Endodermal cell (in vitro differentiated cells): ENCODE measurements at regions not wholly inside any gene's neighbourhood (a gene's known extent, or its start where the extent isn't known, plus 50 kb on each side); places are given as distances from the start of the nearest gene placed in this dataset.
A peak's percentile ranks its signal among the peaks of the same experiment; 100 is the strongest.

ENCODE experiments used
- DNase-seq: peaks from one replicate; pipeline ENCODE4 v3.0.0-alpha.2; 2017
- H3K27ac ChIP-seq: 2 replicates; pipeline ENCODE4 v1.5.1; 2013; ENCODE audit warnings: mild to moderate bottlenecking, low read depth, low read length, moderate library complexity
- H3K27me3 ChIP-seq: 2 replicates; pipeline ENCODE4 v1.6.1; 2013; ENCODE audit warnings: mild to moderate bottlenecking, low read length, moderate library complexity; ENCODE audit not compliant: insufficient read depth, control insufficient read depth, poor library complexity, severe bottlenecking
- H3K36me3 ChIP-seq: 2 replicates; pipeline ENCODE4 v1.7.0; 2013; ENCODE audit warnings: mild to moderate bottlenecking, low read length, moderate library complexity; ENCODE audit not compliant: control insufficient read depth, insufficient read depth
- H3K4me1 ChIP-seq: one replicate; pipeline ENCODE4 v1.7.0; 2013; ENCODE audit warnings: low read length; ENCODE audit not compliant: control insufficient read depth, insufficient read depth
- H3K4me3 ChIP-seq: 2 replicates; pipeline ENCODE4 v1.5.1; 2013; ENCODE audit warnings: mild to moderate bottlenecking, low read length, moderate library complexity
- H3K9ac ChIP-seq: 2 replicates; pipeline ENCODE4 v1.6.1; 2013; ENCODE audit warnings: mild to moderate bottlenecking, low read length, moderate library complexity; ENCODE audit not compliant: poor library complexity, severe bottlenecking; ENCODE audit errors: extremely low read depth
- H3K9me3 ChIP-seq: 2 replicates; pipeline ENCODE4 v1.6.1; 2013; ENCODE audit warnings: mild to moderate bottlenecking, low read length, moderate library complexity; ENCODE audit not compliant: control insufficient read depth
- H3K27ac Mint-ChIP-seq: 2 replicates; pipeline ENCODE4 v1.8.0; 2020; ENCODE audit warnings: mixed read lengths
- H3K27me3 Mint-ChIP-seq: 2 replicates; pipeline ENCODE4 v1.8.0; 2021; ENCODE audit warnings: mild to moderate bottlenecking, mixed read lengths; ENCODE audit not compliant: insufficient read depth
- H3K36me3 Mint-ChIP-seq: 2 replicates; pipeline ENCODE4 v1.8.0; 2020; ENCODE audit warnings: low read depth, mixed read lengths
- H3K4me1 Mint-ChIP-seq: 2 replicates; pipeline ENCODE4 v1.8.0; 2020; ENCODE audit warnings: mixed read lengths
- H3K4me3 Mint-ChIP-seq: 2 replicates; pipeline ENCODE4 v1.8.0; 2020; ENCODE audit warnings: mild to moderate bottlenecking, moderate library complexity, mixed read lengths
- H3K9me3 Mint-ChIP-seq: 2 replicates; pipeline ENCODE4 v1.8.0; 2020; ENCODE audit warnings: mild to moderate bottlenecking, mixed read lengths
- CTCF ChIP-seq: fragments of 200-600 bp; sonication (generic); conservative IDR thresholded peaks from 2 replicates; pipeline ENCODE4 v1.5.0; 2021; ENCODE audit warnings: antibody characterized with exemption, mild to moderate bottlenecking
- WGBS, 2 experiments: methylation state at CpG; one replicate each; pipeline versions ENCODE4 v1.1.5 to v1.1.7; 2013; ENCODE audit warnings: missing lambda C conversion rate in 2 of 2, mixed read lengths in 1 of 2; ENCODE audit not compliant: insufficient coverage in 1 of 2, insufficient read length in 1 of 2; 5-methylcytosine and 5-hydroxymethylcytosine counted together

GRCh38 chr2:57022496-57022895 lies 838.7 kb downstream of the CCDC85A start:
- Histone ChIP-seq H3K27me3 (no peaks in the 10 kb centered on the region), H3K9me3 (no peaks in the 10 kb centered on the region), H3K4me3 (no peak overlapping the region), H3K27ac (no peak overlapping the region), H3K4me1 (no peaks in the 10 kb centered on the region), H3K36me3 (no peaks in the 10 kb centered on the region), H3K9ac (no peak overlapping the region)
- Mint-ChIP-seq H3K36me3 (no peaks in the 10 kb centered on the region), H3K4me1 (no peaks in the 10 kb centered on the region), H3K4me3 (no peak overlapping the region), H3K27me3 (no peaks in the 10 kb centered on the region), H3K9me3 (peaks cover 32% of the 10 kb centered on the region), H3K27ac (no peak overlapping the region)
- WGBS, 2 experiments = 81 to 85% methylated on average over 5 to 6 of the region's 6 CpGs
- DNase-seq = peak; percentile 55
- TF ChIP-seq CTCF = no peak

- TF ChIP-seq CTCF = no peak
Observed at GRCh38 chr2:57044931-57045635, 861.3 kb downstream of the CCDC85A start.

GRCh38 chr2:57049273-57049672 lies 865.5 kb downstream of the CCDC85A start:
- 92 to 100% methylated on average over 1 to 3 of the region's 3 CpGs for WGBS, 2 experiments
- no peaks in the 10 kb centered on the region for H3K4me1 Mint-ChIP-seq

More at GRCh38 chr2:57044931-57045635, 861.3 kb downstream of the CCDC85A start:
- H3K27me3 ChIP-seq = no peaks in the 10 kb centered on the region
- H3K9me3 Mint-ChIP-seq = no peaks in the 10 kb centered on the region
- no peak for DNase-seq
- H3K4me3 Mint-ChIP-seq = no peak overlapping the region
- H3K27me3 Mint-ChIP-seq = no peaks in the 10 kb centered on the region
- no peak overlapping the region for H3K9ac ChIP-seq
- no peaks in the 10 kb centered on the region for H3K36me3 Mint-ChIP-seq
- H3K27ac ChIP-seq = no peak overlapping the region
- H3K4me1 Mint-ChIP-seq = no peaks in the 10 kb centered on the region
- no peaks in the 10 kb centered on the region for H3K4me1 ChIP-seq
- no peak overlapping the region for H3K4me3 ChIP-seq
- WGBS, 2 experiments = 92 to 100% methylated on average over 2 to 4 of the region's 4 CpGs
- H3K36me3 ChIP-seq = no peaks in the 10 kb centered on the region
- H3K9me3 ChIP-seq = no peaks in the 10 kb centered on the region
- H3K27ac Mint-ChIP-seq = no peak overlapping the region

More at GRCh38 chr2:57049273-57049672, 865.5 kb downstream of the CCDC85A start:
- Mint-ChIP-seq H3K27ac (no peak overlapping the region), H3K36me3 (no peaks in the 10 kb centered on the region), H3K9me3 (no peaks in the 10 kb centered on the region), H3K4me3 (no peak overlapping the region), H3K27me3 (no peaks in the 10 kb centered on the region)
- Histone ChIP-seq H3K9me3 (no peaks in the 10 kb centered on the region), H3K4me1 (no peaks in the 10 kb centered on the region), H3K36me3 (no peaks in the 10 kb centered on the region), H3K27ac (no peak overlapping the region), H3K9ac (no peak overlapping the region), H3K4me3 (no peak overlapping the region), H3K27me3 (no peaks in the 10 kb centered on the region)
- no peak for TF ChIP-seq CTCF
- no peak for DNase-seq
